Activated gamma-delta T cell treated with Interleukin-2 at 50 U/mL for 16 hours (primary cell): ENCODE measurements at regions not wholly inside any gene's neighbourhood (a gene's known extent, or its start where the extent isn't known, plus 50 kb on each side); places are given as distances from the start of the nearest gene placed in this dataset.

Experiments used
- DNase-seq: peaks from one replicate; pipeline ENCODE4 v3.0.0-alpha.2; 2020

- DNase-seq = no peak
Observed at GRCh38 chr3:168272343-168272985, 176.7 kb upstream of the GOLIM4 start.

- no peak for DNase-seq
Observed at GRCh38 chr3:168271932-168272331, 176.2 kb upstream of the GOLIM4 start.

GRCh38 chr3:168269001-168269400 is 173.3 kb upstream of the GOLIM4 start:
- no peak for DNase-seq

- no peak for DNase-seq
Observed at GRCh38 chr3:168267179-168267578, 171.5 kb upstream of the GOLIM4 start.

GRCh38 chr3:168266335-168266734 is 170.6 kb upstream of the GOLIM4 start:
- DNase-seq = no peak

GRCh38 chr3:168262887-168263286 is 167.2 kb upstream of the GOLIM4 start:
- no peak for DNase-seq

GRCh38 chr3:168260859-168261258 is 165.1 kb upstream of the GOLIM4 start:
- no peak for DNase-seq

- DNase-seq = no peak
Observed at GRCh38 chr3:168251371-168251770, 155.6 kb upstream of the GOLIM4 start.

GRCh38 chr3:168250415-168250861 is 154.7 kb upstream of the GOLIM4 start:
- DNase-seq = no peak

- no peak for DNase-seq
Observed at GRCh38 chr3:168249550-168250414, 154.1 kb upstream of the GOLIM4 start.

- no peak for DNase-seq
Observed at GRCh38 chr3:168249205-168249549, 153.5 kb upstream of the GOLIM4 start.

- no peak for DNase-seq
Observed at GRCh38 chr3:168248383-168249204, 152.9 kb upstream of the GOLIM4 start.

GRCh38 chr3:168241156-168241555 is 145.4 kb upstream of the GOLIM4 start:
- DNase-seq = no peak

- no peak for DNase-seq
Observed at GRCh38 chr3:168239287-168239686, 143.6 kb upstream of the GOLIM4 start.

GRCh38 chr3:168233001-168233400 is 137.3 kb upstream of the GOLIM4 start:
- DNase-seq = no peak

- no peak for DNase-seq
Observed at GRCh38 chr3:168223085-168223484, 127.4 kb upstream of the GOLIM4 start.

GRCh38 chr3:168220556-168220955 is 124.8 kb upstream of the GOLIM4 start:
- DNase-seq = no peak

- no peak for DNase-seq
Observed at GRCh38 chr3:168219530-168219929, 123.8 kb upstream of the GOLIM4 start.

- no peak for DNase-seq
Observed at GRCh38 chr3:168218600-168218999, 122.9 kb upstream of the GOLIM4 start.

- no peak for DNase-seq
Observed at GRCh38 chr3:168216851-168217250, 121.1 kb upstream of the GOLIM4 start.

- no peak for DNase-seq
Observed at GRCh38 chr3:168213920-168214319, 118.2 kb upstream of the GOLIM4 start.

GRCh38 chr3:168212664-168213285 is 117.1 kb upstream of the GOLIM4 start:
- DNase-seq = no peak

GRCh38 chr3:168205451-168205850 is 109.7 kb upstream of the GOLIM4 start:
- DNase-seq = no peak
